ENCODE measurements at regions not wholly inside any gene's neighbourhood (a gene's known extent, or its start where the extent isn't known, plus 50 kb on each side); places are given as distances from the start of the nearest gene placed in this dataset.

- H3K4me3 ChIP-seq: no peak overlapping the region
- ATAC-seq (no peak), DNase-seq (no peak)
- in situ Hi-C loops (cut with MboI; ENCODE audit: low sequenced_read_pairs in 4 of 4): no loop called here
- no peaks in the 10 kb centered on the region for H3K27me3 ChIP-seq
- H3K9me3 ChIP-seq: no peaks in the 10 kb centered on the region
- H3K4me1 ChIP-seq: no peaks in the 10 kb centered on the region
- intact Hi-C loops (cut with DNase I; ENCODE audit: low total_unique reads): no loop called here
- TF ChIP-seq POLR2A (IDR thresholded peaks at IDR 0.05): no peak
- TF ChIP-seq CTCF (IDR thresholded peaks at IDR 0.05 in 4 of 5, conservative IDR thresholded peaks at IDR 0.05 in 1 of 5): no peak
- H3K36me3 ChIP-seq: no peaks in the 10 kb centered on the region
- H3K27ac ChIP-seq: no peak overlapping the region
These were observed 170.9 kb downstream of the MIAT start for GRCh38 chr22:26828311-26828710.

GRCh38 chr22:26830837-26831236 lies 173.4 kb downstream of the MIAT start:
- Histone ChIP-seq H3K36me3 (no peaks in the 10 kb centered on the region), H3K9me3 (no peaks in the 10 kb centered on the region), H3K27me3 (no peaks in the 10 kb centered on the region), H3K4me1 (no peaks in the 10 kb centered on the region), H3K4me3 (no peak overlapping the region), H3K27ac (no peak overlapping the region)
- in situ Hi-C loops (cut with MboI; ENCODE audit: low sequenced_read_pairs in 4 of 4) (no loop called here), intact Hi-C loops (cut with DNase I; ENCODE audit: low total_unique reads) (no loop called here)
- ATAC-seq: no peak
- TF ChIP-seq POLR2A (IDR thresholded peaks at IDR 0.05) (no peak), CTCF (IDR thresholded peaks at IDR 0.05 in 4 of 5, conservative IDR thresholded peaks at IDR 0.05 in 1 of 5) (no peak)
- no peak for DNase-seq

GRCh38 chr22:26835023-26835422 lies 177.6 kb downstream of the MIAT start:
- Histone ChIP-seq H3K4me3 (no peak overlapping the region), H3K36me3 (no peaks in the 10 kb centered on the region), H3K4me1 (no peaks in the 10 kb centered on the region), H3K9me3 (no peaks in the 10 kb centered on the region), H3K27me3 (no peaks in the 10 kb centered on the region), H3K27ac (no peak overlapping the region)
- intact Hi-C loops (cut with DNase I; ENCODE audit: low total_unique reads) (no loop called here), in situ Hi-C loops (cut with MboI; ENCODE audit: low sequenced_read_pairs in 4 of 4) (no loop called here)
- DNase-seq: no peak
- TF ChIP-seq CTCF (IDR thresholded peaks at IDR 0.05 in 4 of 5, conservative IDR thresholded peaks at IDR 0.05 in 1 of 5): no peak
- TF ChIP-seq POLR2A (IDR thresholded peaks at IDR 0.05): no peak
- no peak for ATAC-seq

- no peak for TF ChIP-seq POLR2A (IDR thresholded peaks at IDR 0.05)
- peak in 4 of 5 experiments; percentile 23 to 45 (median 31) for TF ChIP-seq CTCF (IDR thresholded peaks at IDR 0.05 in 4 of 5, conservative IDR thresholded peaks at IDR 0.05 in 1 of 5)
- Histone ChIP-seq H3K27me3 (no peaks in the 10 kb centered on the region), H3K4me3 (no peak overlapping the region), H3K27ac (no peak overlapping the region), H3K36me3 (no peaks in the 10 kb centered on the region), H3K4me1 (no peaks in the 10 kb centered on the region), H3K9me3 (no peaks in the 10 kb centered on the region)
- DNase-seq (no peak), ATAC-seq (no peak)
- intact Hi-C loops (cut with DNase I; ENCODE audit: low total_unique reads) (no loop called here), in situ Hi-C loops (cut with MboI; ENCODE audit: low sequenced_read_pairs in 4 of 4) (no loop called here)
These were observed 178.6 kb downstream of the MIAT start for GRCh38 chr22:26835929-26836528.

Measured in gastrocnemius medialis (tissue), 4 donors.